ENCODE measurements at regions not wholly inside any gene's neighbourhood (a gene's known extent, or its start where the extent isn't known, plus 50 kb on each side); places are given as distances from the start of the nearest gene placed in this dataset.

GRCh38 chr12:4064008-4064407, 190.8 kb upstream of the PARP11 start:
- ChIA-PET CTCF (no interaction called here), POLR2A (ENCODE audit: unreplicated experiment) (no interaction called here)
- H4K5ac ChIP-seq (ENCODE audit: low read depth, low read length) = no peak overlapping the region
- BruUV-seq (replicated peaks) = no TSS peak
- no peaks in the 10 kb centered on the region for H3K9me3 ChIP-seq (ENCODE audit: control insufficient read depth, insufficient read depth, low read length)
- H2BK20ac ChIP-seq (ENCODE audit: low read depth, low read length) = no peak overlapping the region
- DNase-seq = no peak
- H3K36me3 ChIP-seq (ENCODE audit: control insufficient read depth, insufficient read depth, low read length) = no peaks in the 10 kb centered on the region
- no peak overlapping the region for H2BK120ac ChIP-seq (ENCODE audit: low read depth, low read length)
- no peak overlapping the region for H3K4me3 ChIP-seq (ENCODE audit: insufficient read depth, low read depth, low read length)
- no peaks in the 10 kb centered on the region for H3K79me1 ChIP-seq (ENCODE audit: low read depth in 1 of 2, low read length in 2 of 2)
- no peak overlapping the region for H2AFZ ChIP-seq (replicated peaks; ENCODE audit: low read length, poor library complexity)
- H3K27ac ChIP-seq (ENCODE audit: insufficient read depth, low read length) = no peak overlapping the region
- no peak overlapping the region for H3K18ac ChIP-seq (ENCODE audit: low read depth, low read length)
- H2BK5ac ChIP-seq (ENCODE audit: low read depth, low read length, poor library complexity, severe bottlenecking) = no peak overlapping the region
- no peak overlapping the region for H3K23ac ChIP-seq (ENCODE audit: low read depth, low read length)
- H3K4me1 ChIP-seq (ENCODE audit: control insufficient read depth, insufficient read depth, low read length) = no peaks in the 10 kb centered on the region
- no peaks in the 10 kb centered on the region for H3K9me1 ChIP-seq (ENCODE audit: insufficient read depth, low read length)
- no peak overlapping the region for H3K4me2 ChIP-seq (ENCODE audit: low read depth, low read length)
- dilution Hi-C loops (cut with HindIII; ENCODE audit: low sequenced_read_pairs, unreplicated experiment) = no loop called here
- no peaks in the 10 kb centered on the region for H4K20me1 ChIP-seq (ENCODE audit: insufficient read depth, low read length)
- no peak overlapping the region for H3K14ac ChIP-seq (replicated peaks; ENCODE audit: low read depth, low read length)
- no peak overlapping the region for H4K8ac ChIP-seq (ENCODE audit: low read depth in 2 of 2, low read length in 2 of 2)
- H2AK5ac ChIP-seq (ENCODE audit: low read depth, low read length) = no peak overlapping the region
- no peak overlapping the region for H2BK15ac ChIP-seq (ENCODE audit: low read depth, low read length)
- ATAC-seq (ENCODE audit: low read depth) = no peak
- H2AK9ac ChIP-seq (replicated peaks; ENCODE audit: low read depth, low read length, poor library complexity) = no peak overlapping the region
- no peak overlapping the region for H3K4ac ChIP-seq (ENCODE audit: low read depth, low read length)
- H3K56ac ChIP-seq (ENCODE audit: extremely low read depth, insufficient read depth, low read length) = no peak overlapping the region
- no peaks in the 10 kb centered on the region for H3K27me3 ChIP-seq (ENCODE audit: control insufficient read depth, insufficient read depth, low read length)
- WGBS, 2 experiments (ENCODE audit: extremely low coverage in 2 of 2, insufficient read length in 1 of 2) = no CpG with 5 or more reads among the region's 5 CpGs
- no peak overlapping the region for H4K91ac ChIP-seq (ENCODE audit: insufficient read depth, low read depth, low read length)
- TF ChIP-seq RAD21 (IDR thresholded peaks at IDR 0.05; ENCODE audit: low read length) (no peak), FOS (IDR thresholded peaks at IDR 0.05; ENCODE audit: low read depth, low read length) (no peak), BHLHE40 (IDR thresholded peaks at IDR 0.05; ENCODE audit: low read depth, low read length) (no peak), CEBPB (IDR thresholded peaks at IDR 0.05; ENCODE audit: low read depth, low read length) (no peak), CTCF (conservative IDR thresholded peaks at IDR 0.05; ENCODE audit: low read depth, low read length) (no peak), RCOR1 (IDR thresholded peaks at IDR 0.05; ENCODE audit: insufficient replicate concordance, low read length) (no peak), SMC3 (IDR thresholded peaks at IDR 0.05; ENCODE audit: low read depth, low read length) (no peak), NFE2L2 (IDR thresholded peaks at IDR 0.05; ENCODE audit: low read depth, low read length) (no peak), MAFK (IDR thresholded peaks at IDR 0.05; ENCODE audit: low read depth, low read length) (no peak), MXI1 (IDR thresholded peaks at IDR 0.05; ENCODE audit: borderline replicate concordance, low read depth, low read length) (no peak), USF2 (IDR thresholded peaks at IDR 0.05; ENCODE audit: low read depth, low read length) (no peak)
- in situ Hi-C loops (cut with MboI; ENCODE audit: low sequenced_read_pairs) = no loop called here
- intact Hi-C loops (cut with micrococcal nuclease) = no loop called here
- H3K9ac ChIP-seq (ENCODE audit: low read depth, low read length) = no peak overlapping the region

All from IMR-90 (cell line).